ENCODE measurements at regions not wholly inside any gene's neighbourhood (a gene's known extent, or its start where the extent isn't known, plus 50 kb on each side); places are given as distances from the start of the nearest gene placed in this dataset.

DNA sequence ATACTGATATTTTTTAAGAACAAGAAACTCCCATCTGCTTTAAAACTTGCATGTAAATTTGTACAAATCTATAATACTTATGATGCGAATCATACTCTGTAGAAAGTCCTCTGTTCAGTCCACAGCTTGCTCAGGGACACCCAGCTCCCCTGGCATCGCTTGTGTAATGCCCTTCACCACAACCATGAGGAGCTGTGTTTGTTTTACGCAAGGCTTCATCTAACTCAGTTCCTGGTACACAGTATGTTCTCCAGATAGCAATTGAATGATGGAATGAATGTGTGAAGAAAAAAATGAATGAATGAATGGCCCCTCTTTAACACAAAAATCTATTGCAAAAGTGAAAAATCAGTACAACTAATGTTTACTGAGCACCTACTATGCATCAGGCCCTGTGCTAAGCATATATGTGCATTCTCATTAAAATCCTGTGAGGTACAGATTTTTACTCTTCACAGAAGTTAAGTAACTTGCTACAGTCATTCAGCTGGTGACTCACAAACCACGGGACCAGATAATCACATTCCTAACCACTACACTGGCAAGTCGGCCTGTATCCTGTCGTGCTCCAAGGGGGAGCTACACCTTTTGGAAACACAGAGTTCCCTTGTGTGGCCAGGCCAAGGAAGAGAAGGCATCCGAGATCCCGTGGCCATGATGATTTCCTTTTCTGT is 58.7 kb upstream of the KDR start:
- TF ChIP-seq CTCF (IDR thresholded peaks at IDR 0.05) = no peak
- no peak for TF ChIP-seq POLR2A (IDR thresholded peaks at IDR 0.05)
- TF ChIP-seq POLR2AphosphoS5 (IDR thresholded peaks at IDR 0.05) = no peak
- TF ChIP-seq EP300 (IDR thresholded peaks at IDR 0.05) = no peak
